LNCaP clone FGC (cell line): ENCODE measurements at regions not wholly inside any gene's neighbourhood (a gene's known extent, or its start where the extent isn't known, plus 50 kb on each side); places are given as distances from the start of the nearest gene placed in this dataset.

ENCODE experiments used
- DNase-seq: peaks from one replicate; pipeline ENCODE4 v3.0.0-alpha.2; 2011; ENCODE audit warnings: low read depth
- H3K4me3 ChIP-seq: 2 replicates; pipeline ENCODE4 v1.5.1; 2011; ENCODE audit warnings: mild to moderate bottlenecking, low read depth, low read length, control low read depth
- CTCF ChIP-seq: IDR thresholded peaks from 2 replicates; pipeline ENCODE4 v1.5.1; 2012; ENCODE audit warnings: mild to moderate bottlenecking; ENCODE audit not compliant: control insufficient read depth, insufficient read depth; ENCODE audit errors: extremely low read depth

- DNase-seq, result no peak
- no peak overlapping the region for H3K4me3 ChIP-seq
- no peak for TF ChIP-seq CTCF
Measured at GRCh38 chr12:125324861-125325490, 259.7 kb downstream of the AACS start.

GRCh38 chr12:125329239-125330102, 264.2 kb downstream of the AACS start:
- no peak for TF ChIP-seq CTCF
- H3K4me3 ChIP-seq, result no peak overlapping the region
- DNase-seq, result no peak

GRCh38 chr12:125330645-125331341, 265.6 kb downstream of the AACS start:
- H3K4me3 ChIP-seq, result peak overlapping the region; percentile 38
- peak; percentile 99 for TF ChIP-seq CTCF
- no peak for DNase-seq

- TF ChIP-seq CTCF, result no peak
- peak overlapping the region; percentile 38 for H3K4me3 ChIP-seq
Measured at GRCh38 chr12:125331342-125332052, 266.3 kb downstream of the AACS start.

GRCh38 chr12:125332900-125333299, 267.7 kb downstream of the AACS start:
- DNase-seq, result no peak
- H3K4me3 ChIP-seq, result no peak overlapping the region
- 0 out of 2 replicates have a peak, but pooled peaks have one; percentile 8 for TF ChIP-seq CTCF

More at GRCh38 chr12:125331342-125332052, 266.3 kb downstream of the AACS start:
- no peak for DNase-seq

GRCh38 chr12:125336246-125336645, 271.0 kb downstream of the AACS start:
- TF ChIP-seq CTCF, result no peak
- H3K4me3 ChIP-seq, result no peak overlapping the region
- DNase-seq, result no peak
